ENCODE measurements at regions not wholly inside any gene's neighbourhood (a gene's known extent, or its start where the extent isn't known, plus 50 kb on each side); places are given as distances from the start of the nearest gene placed in this dataset.
"Not testable (repeated sequence)": the region's sequence is repeated elsewhere in the genome, so short reads cannot be mapped to it uniquely, and the experiment has no call there.

GRCh38 chr9:16278326-16278999 lies 592.0 kb downstream of the BNC2 start:
- no peak for DNase-seq

- no peak for DNase-seq
These were observed 588.8 kb downstream of the BNC2 start for GRCh38 chr9:16281707-16282106.

DNA sequence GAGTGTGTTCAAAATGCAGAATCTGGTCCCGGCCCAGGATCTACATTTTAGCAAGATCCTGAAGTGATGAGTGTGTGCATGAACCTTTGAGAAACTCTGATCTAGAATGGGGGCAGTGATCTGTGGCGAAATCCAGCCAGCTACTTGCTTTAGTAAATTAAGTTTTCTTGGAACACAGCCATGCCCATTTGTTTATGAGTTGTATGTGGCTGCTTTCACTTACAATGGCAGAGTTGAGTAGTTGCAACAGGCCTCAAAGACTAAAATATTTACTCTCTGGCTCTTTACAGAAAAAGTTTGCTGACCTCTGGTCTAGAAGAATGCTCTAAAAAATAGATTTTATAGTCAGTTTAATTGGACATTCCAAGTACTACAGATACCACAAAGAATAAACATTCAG lies 588.3 kb downstream of the BNC2 start:
- DNase-seq, result no peak

GRCh38 chr9:16282718-16283117 lies 587.8 kb downstream of the BNC2 start:
- DNase-seq, result no peak

DNA sequence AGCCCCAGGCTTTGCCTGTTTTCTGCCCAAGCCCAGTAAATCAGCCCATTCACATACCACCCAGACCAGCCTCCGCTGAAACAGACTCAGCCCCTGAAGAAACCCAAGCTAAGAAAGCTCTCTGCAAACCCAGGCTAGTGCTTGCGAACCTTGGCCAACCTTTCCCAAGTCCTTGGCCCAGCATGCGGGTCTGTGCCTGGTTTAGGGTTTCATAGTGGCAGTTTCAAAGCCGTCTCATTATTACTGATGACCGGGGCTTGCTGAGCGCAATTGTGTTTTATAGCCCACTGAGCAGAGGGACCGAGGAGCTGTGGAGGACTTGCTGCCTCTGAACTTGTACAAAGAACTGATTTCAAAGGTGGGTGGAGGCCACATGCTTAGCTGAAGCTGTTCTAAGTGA lies 584.3 kb downstream of the BNC2 start:
- no peak for DNase-seq

DNA sequence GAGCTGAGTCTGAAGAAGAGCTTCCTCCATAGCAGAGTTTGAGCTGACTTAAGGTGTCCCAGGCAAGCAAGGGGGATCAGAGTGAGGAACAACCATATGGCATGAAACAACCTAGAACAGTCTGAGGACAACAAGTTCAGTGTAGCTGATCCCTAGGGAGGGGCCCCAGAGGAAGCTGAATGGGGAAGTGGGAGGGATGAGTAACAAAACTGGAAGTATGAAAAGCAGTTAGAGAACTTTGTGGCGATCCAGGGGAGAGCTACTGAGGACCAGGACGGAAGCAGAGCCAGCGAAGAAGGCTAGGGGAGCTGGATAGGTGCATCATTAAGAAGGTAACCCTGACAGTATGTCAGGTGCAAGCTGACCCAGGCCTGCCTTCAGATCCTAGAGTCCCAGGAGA lies 580.8 kb downstream of the BNC2 start:
- no peak for DNase-seq

- no peak for DNase-seq
These were observed 580.3 kb downstream of the BNC2 start for GRCh38 chr9:16290169-16290568.

DNA sequence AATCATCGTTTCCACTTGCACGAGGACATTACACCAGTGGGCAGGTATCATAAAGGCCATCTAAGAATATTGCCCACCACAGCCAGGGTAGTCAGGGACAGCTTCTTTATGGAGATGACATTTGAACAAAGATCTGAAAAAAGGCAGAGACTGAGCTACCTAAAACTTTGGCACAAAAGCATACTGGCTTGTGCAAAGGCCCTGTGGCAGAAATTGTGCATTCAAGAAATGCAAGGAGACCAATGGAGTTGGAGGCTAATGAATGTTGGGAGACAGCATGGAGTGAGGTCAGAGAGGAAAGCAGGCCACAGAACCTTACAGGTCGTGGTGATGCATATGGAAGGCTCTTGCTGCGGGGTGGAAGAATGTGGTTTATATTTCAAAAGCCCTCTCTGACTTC lies 578.5 kb downstream of the BNC2 start:
- DNase-seq, result no peak

DNA sequence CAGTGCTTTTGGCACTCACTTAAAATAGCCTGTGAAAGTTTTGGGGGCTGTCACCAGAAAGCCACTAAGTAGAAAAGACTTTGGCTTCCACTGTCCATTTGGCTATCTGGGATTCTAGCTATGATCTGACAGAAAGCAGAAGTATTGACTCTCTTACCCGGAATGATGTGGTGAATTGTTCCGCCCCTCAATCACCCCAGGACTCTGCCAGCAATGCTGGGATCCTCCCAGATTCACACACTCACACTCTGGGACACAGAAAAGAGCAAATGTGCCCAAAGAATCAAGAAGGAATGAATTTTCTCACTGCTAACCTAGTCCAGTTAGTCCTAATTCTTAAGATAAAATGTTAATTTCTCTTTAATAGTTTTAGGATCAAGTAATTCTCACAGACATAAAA lies 576.9 kb downstream of the BNC2 start:
- no peak for DNase-seq

GRCh38 chr9:16294133-16294770 lies 576.2 kb downstream of the BNC2 start:
- peak in 4 of 14 donors; percentile 21 to 53 (median 27) for DNase-seq

DNA sequence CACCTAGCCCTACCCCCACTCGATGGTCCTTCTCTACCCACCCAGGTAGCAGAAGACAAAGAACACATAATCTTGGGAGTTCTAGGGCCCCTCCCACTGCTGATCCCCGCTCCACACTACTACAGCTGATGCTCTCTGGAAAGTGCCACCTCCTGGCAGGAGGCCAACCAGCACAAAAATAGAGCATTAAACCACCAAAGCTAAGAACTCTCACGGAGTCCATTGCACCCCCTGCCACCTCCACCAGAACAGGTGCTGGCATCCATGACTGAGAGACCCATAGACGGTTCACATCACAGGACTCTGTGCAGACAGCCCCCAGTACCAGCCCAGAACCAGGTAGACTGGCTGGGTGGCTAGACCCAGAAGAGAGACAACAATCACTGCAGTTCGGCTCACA lies 575.5 kb downstream of the BNC2 start:
- not testable (repeated sequence) for DNase-seq

GRCh38 chr9:16299368-16299767 lies 571.1 kb downstream of the BNC2 start:
- DNase-seq, result not testable (repeated sequence)

GRCh38 chr9:16303506-16303905 lies 567.0 kb downstream of the BNC2 start:
- no peak for DNase-seq

GRCh38 chr9:16304301-16304700 lies 566.2 kb downstream of the BNC2 start:
- DNase-seq, result no peak

DNA sequence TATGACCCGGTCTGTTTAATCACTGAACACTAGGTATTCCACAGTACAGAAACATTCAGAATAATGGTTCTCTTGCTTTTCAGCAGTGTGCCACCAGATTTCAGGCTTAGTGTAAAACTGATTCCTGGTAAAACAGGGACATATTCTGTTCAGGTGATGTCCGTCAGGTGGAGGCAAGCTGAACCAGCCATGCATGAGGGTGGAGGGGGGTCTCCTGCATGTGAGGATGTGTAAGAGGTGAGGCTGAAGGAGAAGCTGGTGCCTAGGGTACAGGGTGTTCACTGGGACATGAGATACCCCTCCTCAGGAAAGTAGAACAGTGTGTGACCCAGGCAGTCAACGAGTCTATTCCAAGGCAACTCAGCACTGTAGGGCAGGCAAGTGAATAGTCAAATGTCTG lies 563.9 kb downstream of the BNC2 start:
- no peak for DNase-seq

- no peak for DNase-seq
These were observed 562.8 kb downstream of the BNC2 start for GRCh38 chr9:16307626-16308195.

DNA sequence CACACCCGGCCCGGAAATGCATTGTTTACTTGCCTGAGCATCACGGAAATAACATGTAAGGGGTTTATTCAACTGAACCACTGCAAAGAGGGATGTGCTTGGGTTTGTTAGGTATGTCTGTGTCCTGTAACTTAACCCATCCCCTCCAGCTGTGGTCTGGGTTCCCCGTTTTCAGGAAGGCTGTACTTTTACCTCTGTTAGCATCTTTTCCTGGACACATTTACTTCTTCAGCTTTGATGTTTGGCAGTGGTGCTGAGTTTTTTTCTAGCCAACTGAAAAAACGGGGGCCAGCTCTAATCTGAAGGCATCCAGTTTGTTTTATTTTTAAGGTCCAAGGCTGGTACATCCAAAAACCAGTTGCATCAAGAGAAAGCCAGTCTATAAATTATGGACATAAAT lies 561.8 kb downstream of the BNC2 start:
- no peak for DNase-seq

- DNase-seq, result no peak
These were observed 561.4 kb downstream of the BNC2 start for GRCh38 chr9:16309082-16309468.

DNA sequence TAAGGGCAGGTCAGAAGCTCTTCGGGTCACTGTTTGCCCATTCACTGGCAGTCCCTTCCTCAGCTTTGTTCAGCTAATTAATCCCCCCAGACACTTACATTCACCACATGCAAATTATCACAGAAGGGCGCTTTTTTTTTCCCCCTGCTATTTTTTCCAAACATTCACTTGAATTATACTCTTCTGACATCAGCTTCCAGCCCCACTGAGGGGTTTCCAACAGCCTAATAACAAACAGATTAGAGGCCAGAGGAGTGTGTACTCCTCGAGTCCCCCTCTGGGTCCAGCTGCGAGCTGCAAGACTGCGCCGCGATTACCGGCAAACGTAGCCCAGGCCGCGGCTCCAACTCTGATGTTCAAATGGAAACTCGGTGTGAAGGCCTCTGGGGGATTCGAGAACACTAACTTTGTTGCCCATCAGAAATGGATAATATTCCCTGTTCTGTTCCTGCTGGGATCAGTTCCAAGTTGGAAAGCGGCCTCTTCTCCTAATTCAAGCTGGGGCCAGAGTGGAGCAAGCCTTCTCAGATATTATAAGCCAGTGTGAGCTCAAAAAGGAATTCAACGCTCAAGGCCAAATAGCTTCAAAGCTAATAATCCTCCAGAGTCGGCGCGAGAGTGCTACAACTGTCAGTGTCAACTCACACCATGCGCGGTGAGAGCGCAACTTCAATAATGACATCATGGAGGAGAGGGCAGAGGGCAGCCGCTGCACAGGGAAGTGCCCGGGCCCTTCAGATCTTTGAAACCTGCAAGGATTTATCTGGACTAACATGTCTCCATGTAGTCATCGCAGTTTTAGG lies 560.8 kb downstream of the BNC2 start:
- no peak for DNase-seq

DNA sequence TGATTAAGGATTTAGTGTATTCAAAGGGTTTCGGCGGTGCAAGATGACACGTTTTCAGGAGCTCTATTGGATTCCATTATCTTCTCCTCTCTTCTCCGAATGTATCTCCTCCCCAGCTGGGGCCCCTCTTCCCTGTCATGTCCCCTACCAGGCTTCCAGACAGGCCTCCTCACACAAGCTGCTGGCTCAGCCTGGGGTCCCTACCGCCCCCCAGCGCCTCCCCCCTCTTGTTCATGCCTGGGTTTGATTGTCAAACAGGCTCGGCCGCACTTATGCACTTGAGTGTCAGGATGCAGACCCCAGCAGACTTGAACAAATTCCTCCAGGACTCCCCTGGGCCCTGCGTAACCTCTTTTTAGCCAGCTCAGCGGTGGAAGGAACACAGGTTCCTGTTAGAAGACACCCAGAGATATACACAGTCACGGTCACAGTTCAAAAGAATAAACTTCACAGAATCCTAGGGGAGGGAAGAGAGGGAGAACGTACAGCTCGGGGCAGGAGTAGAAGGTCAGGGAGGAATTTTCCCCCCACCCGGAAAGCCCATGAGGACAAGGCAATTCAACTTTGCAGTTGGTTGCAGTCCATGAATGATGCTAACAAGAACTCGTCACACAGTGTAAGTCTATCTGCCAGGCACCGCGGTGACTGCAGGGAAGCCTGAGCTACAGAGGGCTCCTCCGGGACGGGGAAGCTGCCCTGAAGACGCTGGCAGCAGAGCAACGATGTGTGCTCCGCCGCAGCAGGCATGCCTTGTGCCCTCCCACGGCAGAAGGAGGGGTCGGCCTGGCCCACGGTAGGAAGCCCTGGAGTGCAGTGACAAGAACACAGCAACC lies 560.0 kb downstream of the BNC2 start:
- peak in 1 of 14 donors; percentile 53 for DNase-seq

DNA sequence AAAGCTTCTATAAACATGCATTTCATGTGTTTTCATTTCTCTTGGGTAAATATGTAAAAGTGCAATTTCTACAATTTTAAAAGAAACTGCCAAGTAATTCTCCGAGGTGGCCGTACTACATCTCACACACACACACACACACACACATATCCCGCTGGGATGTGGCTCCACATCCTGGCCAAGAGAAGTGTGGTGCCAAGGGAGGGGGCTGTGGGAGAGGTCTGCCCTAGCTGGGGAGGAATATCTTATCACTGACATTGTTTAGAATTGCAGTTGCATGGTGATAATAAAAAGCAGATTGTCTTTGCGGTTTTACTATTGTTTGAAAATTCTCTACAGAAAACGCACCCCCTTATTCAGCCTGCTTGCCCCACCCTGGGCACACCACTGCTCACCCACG lies 558.4 kb downstream of the BNC2 start:
- no peak for DNase-seq

- no peak for DNase-seq
These were observed 557.4 kb downstream of the BNC2 start for GRCh38 chr9:16312962-16313546.
